ENCODE measurements at regions not wholly inside any gene's neighbourhood (a gene's known extent, or its start where the extent isn't known, plus 50 kb on each side); places are given as distances from the start of the nearest gene placed in this dataset.

DNA sequence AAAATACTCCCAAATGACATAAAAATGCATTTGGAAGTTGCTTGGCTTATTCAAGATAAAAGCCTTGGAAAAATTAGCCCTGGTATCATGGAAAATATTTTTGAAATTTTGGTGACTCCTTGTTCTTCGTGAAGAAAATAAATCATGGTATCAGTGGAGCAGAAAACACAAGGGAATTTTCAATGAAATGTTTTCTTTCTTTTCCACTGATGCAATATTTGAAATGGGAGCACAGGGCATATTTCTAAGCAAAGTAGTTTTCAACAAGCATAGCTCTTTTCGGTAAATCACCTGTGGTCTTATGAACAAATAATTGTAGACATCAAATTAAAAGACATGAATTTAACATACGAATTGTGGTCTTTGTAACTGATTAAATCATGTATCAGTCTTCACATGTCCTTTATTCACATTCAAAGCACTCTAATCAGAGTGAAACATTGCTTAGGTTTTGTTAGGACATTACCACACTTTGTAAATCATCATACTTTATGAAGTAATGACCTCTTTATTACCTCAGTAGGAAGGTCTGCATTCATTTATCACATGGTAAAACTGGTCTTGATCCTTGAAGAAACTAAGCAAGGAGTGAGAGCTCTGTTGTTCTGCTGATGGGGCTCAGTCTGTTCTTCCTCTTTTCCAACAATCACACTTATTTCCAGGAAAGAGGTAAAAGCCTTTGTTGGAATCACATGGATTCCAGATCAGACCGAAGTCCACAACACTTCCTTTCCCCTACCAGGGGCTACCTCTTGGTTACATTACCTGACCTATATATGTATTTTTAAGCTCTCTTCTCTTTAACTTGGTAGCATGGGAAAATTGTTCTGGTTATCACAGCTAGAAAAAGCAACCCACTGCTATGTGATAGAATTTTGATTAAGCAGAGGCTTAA, 413.5 kb upstream of the THBS1 start:
- TF ChIP-seq GLIS3 (CRISPR knock-in tag; IDR thresholded peaks at IDR 0.05) (no peak), ZNF70 (CRISPR knock-in tag; IDR thresholded peaks at IDR 0.05) (no peak), ARNTL (CRISPR knock-in tag; IDR thresholded peaks at IDR 0.05; ENCODE audit: borderline replicate concordance, low read depth) (no peak), TCF4 (CRISPR knock-in tag; IDR thresholded peaks at IDR 0.05; ENCODE audit: borderline replicate concordance) (no peak), ESRRG (CRISPR knock-in tag; IDR thresholded peaks at IDR 0.05) (no peak)
- TF ChIP-seq, protein P1, sequence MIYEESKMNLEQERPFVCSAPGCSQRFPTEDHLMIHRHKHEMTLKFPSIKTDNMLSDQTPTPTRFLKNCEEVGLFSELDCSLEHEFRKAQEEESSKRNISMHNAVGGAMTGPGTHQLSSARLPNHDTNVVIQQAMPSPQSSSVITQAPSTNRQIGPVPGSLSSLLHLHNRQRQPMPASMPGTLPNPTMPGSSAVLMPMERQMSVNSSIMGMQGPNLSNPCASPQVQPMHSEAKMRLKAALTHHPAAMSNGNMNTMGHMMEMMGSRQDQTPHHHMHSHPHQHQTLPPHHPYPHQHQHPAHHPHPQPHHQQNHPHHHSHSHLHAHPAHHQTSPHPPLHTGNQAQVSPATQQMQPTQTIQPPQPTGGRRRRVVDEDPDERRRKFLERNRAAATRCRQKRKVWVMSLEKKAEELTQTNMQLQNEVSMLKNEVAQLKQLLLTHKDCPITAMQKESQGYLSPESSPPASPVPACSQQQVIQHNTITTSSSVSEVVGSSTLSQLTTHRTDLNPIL (CRISPR knock-in tag; IDR thresholded peaks at IDR 0.05; ENCODE audit: low read depth): no peak
